Fibroblast of lung (primary cell): ENCODE measurements at regions not wholly inside any gene's neighbourhood (a gene's known extent, or its start where the extent isn't known, plus 50 kb on each side); places are given as distances from the start of the nearest gene placed in this dataset.

Experiments used
- EZH2 ChIP-seq: IDR thresholded peaks from 2 replicates; pipeline ENCODE4 v1.5.1; 2012; ENCODE audit warnings: low read length, control low read depth, mild to moderate bottlenecking; ENCODE audit errors: missing control alignments
- TF ChIP-seq, protein P1 (sequence below), 2 donors: IDR thresholded peaks in 1 of 2; conservative IDR thresholded peaks in 1 of 2; 1 replicate in 1 of 2; 2 replicates in 1 of 2; pipeline ENCODE4 v1.5.1; 2011 to 2012; ENCODE audit warnings: low read length in 2 of 2, control low read depth in 1 of 2, inconsistent platforms in 1 of 2, low read depth in 1 of 2, mild to moderate bottlenecking in 1 of 2

DNA sequence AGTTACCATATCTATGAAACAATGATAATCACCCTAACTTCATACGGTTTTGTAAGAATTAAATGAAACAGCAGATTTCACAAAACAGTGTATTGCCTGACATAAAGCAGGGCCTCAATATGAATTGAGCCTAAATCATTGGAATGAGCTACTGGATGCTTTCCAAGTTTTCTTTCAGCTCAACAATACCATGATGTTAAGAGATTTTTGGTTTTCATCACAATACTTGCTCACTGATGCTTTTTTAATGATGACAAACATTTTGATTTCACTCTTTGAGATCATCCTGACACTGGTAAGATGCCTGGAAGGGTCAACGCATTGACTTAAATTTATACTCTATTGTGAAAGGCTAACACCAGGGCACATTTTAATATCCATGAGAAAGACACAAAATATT is 377.5 kb downstream of the ZNF521 start:
- TF ChIP-seq, protein P1, sequence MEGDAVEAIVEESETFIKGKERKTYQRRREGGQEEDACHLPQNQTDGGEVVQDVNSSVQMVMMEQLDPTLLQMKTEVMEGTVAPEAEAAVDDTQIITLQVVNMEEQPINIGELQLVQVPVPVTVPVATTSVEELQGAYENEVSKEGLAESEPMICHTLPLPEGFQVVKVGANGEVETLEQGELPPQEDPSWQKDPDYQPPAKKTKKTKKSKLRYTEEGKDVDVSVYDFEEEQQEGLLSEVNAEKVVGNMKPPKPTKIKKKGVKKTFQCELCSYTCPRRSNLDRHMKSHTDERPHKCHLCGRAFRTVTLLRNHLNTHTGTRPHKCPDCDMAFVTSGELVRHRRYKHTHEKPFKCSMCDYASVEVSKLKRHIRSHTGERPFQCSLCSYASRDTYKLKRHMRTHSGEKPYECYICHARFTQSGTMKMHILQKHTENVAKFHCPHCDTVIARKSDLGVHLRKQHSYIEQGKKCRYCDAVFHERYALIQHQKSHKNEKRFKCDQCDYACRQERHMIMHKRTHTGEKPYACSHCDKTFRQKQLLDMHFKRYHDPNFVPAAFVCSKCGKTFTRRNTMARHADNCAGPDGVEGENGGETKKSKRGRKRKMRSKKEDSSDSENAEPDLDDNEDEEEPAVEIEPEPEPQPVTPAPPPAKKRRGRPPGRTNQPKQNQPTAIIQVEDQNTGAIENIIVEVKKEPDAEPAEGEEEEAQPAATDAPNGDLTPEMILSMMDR (conservative IDR thresholded peaks at IDR 0.05 in 1 of 2, IDR thresholded peaks at IDR 0.05 in 1 of 2; ENCODE audit: low read depth in 1 of 2, low read length in 2 of 2): no peak
- no peak for TF ChIP-seq EZH2
